WTC11 (cell line): ENCODE measurements at regions not wholly inside any gene's neighbourhood (a gene's known extent, or its start where the extent isn't known, plus 50 kb on each side); places are given as distances from the start of the nearest gene placed in this dataset.

ENCODE experiments used
- ELF4 ChIP-seq: sonication (generic); formaldehyde crosslinking; IDR thresholded peaks from 2 replicates; pipeline ENCODE4 v1.8.1; 2022; ENCODE audit warnings: low read depth, mild to moderate bottlenecking, moderate library complexity, missing genetic modification reagents
- JUN ChIP-seq: sonication (generic); formaldehyde crosslinking; IDR thresholded peaks from 2 replicates; pipeline ENCODE4 v1.8.0; 2023; ENCODE audit warnings: mild to moderate bottlenecking, missing genetic modification reagents
- MXD4 ChIP-seq: fragments of 250-450 bp; sonication (Bioruptor Pico); IDR thresholded peaks from 2 replicates; pipeline ENCODE4 v1.8.0; 2021; ENCODE audit warnings: mild to moderate bottlenecking, moderate library complexity, borderline replicate concordance
- NFE2L1 ChIP-seq: sonication (generic); formaldehyde crosslinking; IDR thresholded peaks from 2 replicates; pipeline ENCODE4 v1.8.1; 2023; ENCODE audit warnings: missing genetic modification reagents
- NR3C1 ChIP-seq: sonication (generic); formaldehyde crosslinking; conservative IDR thresholded peaks from 2 replicates; pipeline ENCODE4 v1.8.1; 2023; ENCODE audit warnings: low read depth, mild to moderate bottlenecking, missing genetic modification reagents
- ZNF121 ChIP-seq: sonication (generic); formaldehyde crosslinking; IDR thresholded peaks from 2 replicates; pipeline ENCODE4 v1.8.0; 2023; ENCODE audit warnings: missing genetic modification reagents
- TF ChIP-seq, protein P1 (sequence below): sonication (generic); formaldehyde crosslinking; IDR thresholded peaks from 2 replicates; pipeline ENCODE4 v1.8.0; 2023; ENCODE audit warnings: missing genetic modification reagents, mild to moderate bottlenecking, borderline replicate concordance
- TF ChIP-seq, protein P2 (sequence below): fragments of 200-600 bp; IDR thresholded peaks from 2 replicates; pipeline ENCODE4 v1.8.0; 2022; ENCODE audit warnings: antibody characterized with exemption
- TF ChIP-seq, protein P3 (sequence below): sonication (generic); formaldehyde crosslinking; IDR thresholded peaks from 2 replicates; pipeline ENCODE4 v1.8.0; 2022; ENCODE audit warnings: mild to moderate bottlenecking, missing genetic modification reagents
- TF ChIP-seq, protein P4 (sequence below): sonication (generic); formaldehyde crosslinking; IDR thresholded peaks from 2 replicates; pipeline ENCODE4 v1.8.1; 2023; ENCODE audit warnings: mild to moderate bottlenecking, moderate library complexity, missing genetic modification reagents
- TF ChIP-seq, protein P5 (sequence below): sonication (generic); formaldehyde crosslinking; IDR thresholded peaks from 2 replicates; pipeline ENCODE4 v1.8.1; 2023; ENCODE audit warnings: mild to moderate bottlenecking, missing genetic modification reagents

DNA sequence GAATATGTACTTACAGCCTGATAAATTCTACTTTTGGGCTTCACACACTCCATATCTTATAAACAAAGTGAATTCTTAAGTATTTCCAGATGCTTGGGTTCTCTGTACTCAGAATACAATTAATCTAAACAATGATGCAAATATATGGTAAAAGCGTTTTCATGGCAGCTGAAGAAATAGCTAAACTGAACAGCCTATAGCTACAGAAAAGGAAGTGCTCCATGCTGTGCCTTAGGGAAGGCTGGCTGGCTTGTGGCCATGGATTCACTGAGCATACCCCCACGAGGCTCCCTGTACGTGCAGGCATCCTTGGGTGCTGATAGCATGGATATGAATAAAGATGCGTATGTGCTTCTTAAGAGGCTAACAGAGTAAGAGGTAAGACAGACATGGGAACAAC is 264.0 kb downstream of the KLF13 start:
- TF ChIP-seq ZNF121 (CRISPR knock-in tag): no peak
- no peak for TF ChIP-seq JUN (CRISPR knock-in tag)
- TF ChIP-seq, protein P1, sequence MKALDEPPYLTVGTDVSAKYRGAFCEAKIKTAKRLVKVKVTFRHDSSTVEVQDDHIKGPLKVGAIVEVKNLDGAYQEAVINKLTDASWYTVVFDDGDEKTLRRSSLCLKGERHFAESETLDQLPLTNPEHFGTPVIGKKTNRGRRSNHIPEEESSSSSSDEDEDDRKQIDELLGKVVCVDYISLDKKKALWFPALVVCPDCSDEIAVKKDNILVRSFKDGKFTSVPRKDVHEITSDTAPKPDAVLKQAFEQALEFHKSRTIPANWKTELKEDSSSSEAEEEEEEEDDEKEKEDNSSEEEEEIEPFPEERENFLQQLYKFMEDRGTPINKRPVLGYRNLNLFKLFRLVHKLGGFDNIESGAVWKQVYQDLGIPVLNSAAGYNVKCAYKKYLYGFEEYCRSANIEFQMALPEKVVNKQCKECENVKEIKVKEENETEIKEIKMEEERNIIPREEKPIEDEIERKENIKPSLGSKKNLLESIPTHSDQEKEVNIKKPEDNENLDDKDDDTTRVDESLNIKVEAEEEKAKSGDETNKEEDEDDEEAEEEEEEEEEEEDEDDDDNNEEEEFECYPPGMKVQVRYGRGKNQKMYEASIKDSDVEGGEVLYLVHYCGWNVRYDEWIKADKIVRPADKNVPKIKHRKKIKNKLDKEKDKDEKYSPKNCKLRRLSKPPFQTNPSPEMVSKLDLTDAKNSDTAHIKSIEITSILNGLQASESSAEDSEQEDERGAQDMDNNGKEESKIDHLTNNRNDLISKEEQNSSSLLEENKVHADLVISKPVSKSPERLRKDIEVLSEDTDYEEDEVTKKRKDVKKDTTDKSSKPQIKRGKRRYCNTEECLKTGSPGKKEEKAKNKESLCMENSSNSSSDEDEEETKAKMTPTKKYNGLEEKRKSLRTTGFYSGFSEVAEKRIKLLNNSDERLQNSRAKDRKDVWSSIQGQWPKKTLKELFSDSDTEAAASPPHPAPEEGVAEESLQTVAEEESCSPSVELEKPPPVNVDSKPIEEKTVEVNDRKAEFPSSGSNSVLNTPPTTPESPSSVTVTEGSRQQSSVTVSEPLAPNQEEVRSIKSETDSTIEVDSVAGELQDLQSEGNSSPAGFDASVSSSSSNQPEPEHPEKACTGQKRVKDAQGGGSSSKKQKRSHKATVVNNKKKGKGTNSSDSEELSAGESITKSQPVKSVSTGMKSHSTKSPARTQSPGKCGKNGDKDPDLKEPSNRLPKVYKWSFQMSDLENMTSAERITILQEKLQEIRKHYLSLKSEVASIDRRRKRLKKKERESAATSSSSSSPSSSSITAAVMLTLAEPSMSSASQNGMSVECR (CRISPR knock-in tag): no peak
- TF ChIP-seq, protein P2, sequence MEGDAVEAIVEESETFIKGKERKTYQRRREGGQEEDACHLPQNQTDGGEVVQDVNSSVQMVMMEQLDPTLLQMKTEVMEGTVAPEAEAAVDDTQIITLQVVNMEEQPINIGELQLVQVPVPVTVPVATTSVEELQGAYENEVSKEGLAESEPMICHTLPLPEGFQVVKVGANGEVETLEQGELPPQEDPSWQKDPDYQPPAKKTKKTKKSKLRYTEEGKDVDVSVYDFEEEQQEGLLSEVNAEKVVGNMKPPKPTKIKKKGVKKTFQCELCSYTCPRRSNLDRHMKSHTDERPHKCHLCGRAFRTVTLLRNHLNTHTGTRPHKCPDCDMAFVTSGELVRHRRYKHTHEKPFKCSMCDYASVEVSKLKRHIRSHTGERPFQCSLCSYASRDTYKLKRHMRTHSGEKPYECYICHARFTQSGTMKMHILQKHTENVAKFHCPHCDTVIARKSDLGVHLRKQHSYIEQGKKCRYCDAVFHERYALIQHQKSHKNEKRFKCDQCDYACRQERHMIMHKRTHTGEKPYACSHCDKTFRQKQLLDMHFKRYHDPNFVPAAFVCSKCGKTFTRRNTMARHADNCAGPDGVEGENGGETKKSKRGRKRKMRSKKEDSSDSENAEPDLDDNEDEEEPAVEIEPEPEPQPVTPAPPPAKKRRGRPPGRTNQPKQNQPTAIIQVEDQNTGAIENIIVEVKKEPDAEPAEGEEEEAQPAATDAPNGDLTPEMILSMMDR: no peak
- TF ChIP-seq, protein P3, sequence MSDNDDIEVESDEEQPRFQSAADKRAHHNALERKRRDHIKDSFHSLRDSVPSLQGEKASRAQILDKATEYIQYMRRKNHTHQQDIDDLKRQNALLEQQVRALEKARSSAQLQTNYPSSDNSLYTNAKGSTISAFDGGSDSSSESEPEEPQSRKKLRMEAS (CRISPR knock-in tag): no peak
- TF ChIP-seq ELF4 (CRISPR knock-in tag): no peak
- TF ChIP-seq, protein P4, sequence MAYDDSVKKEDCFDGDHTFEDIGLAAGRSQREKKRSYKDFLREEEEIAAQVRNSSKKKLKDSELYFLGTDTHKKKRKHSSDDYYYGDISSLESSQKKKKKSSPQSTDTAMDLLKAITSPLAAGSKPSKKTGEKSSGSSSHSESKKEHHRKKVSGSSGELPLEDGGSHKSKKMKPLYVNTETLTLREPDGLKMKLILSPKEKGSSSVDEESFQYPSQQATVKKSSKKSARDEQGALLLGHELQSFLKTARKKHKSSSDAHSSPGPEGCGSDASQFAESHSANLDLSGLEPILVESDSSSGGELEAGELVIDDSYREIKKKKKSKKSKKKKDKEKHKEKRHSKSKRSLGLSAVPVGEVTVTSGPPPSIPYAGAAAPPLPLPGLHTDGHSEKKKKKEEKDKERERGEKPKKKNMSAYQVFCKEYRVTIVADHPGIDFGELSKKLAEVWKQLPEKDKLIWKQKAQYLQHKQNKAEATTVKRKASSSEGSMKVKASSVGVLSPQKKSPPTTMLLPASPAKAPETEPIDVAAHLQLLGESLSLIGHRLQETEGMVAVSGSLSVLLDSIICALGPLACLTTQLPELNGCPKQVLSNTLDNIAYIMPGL: no peak
- no peak for TF ChIP-seq MXD4 (CRISPR knock-in tag)
- no peak for TF ChIP-seq NR3C1
- TF ChIP-seq, protein P5, sequence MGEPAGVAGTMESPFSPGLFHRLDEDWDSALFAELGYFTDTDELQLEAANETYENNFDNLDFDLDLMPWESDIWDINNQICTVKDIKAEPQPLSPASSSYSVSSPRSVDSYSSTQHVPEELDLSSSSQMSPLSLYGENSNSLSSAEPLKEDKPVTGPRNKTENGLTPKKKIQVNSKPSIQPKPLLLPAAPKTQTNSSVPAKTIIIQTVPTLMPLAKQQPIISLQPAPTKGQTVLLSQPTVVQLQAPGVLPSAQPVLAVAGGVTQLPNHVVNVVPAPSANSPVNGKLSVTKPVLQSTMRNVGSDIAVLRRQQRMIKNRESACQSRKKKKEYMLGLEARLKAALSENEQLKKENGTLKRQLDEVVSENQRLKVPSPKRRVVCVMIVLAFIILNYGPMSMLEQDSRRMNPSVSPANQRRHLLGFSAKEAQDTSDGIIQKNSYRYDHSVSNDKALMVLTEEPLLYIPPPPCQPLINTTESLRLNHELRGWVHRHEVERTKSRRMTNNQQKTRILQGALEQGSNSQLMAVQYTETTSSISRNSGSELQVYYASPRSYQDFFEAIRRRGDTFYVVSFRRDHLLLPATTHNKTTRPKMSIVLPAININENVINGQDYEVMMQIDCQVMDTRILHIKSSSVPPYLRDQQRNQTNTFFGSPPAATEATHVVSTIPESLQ (CRISPR knock-in tag): no peak
- no peak for TF ChIP-seq NFE2L1 (CRISPR knock-in tag)
